PC-3 (cell line): ENCODE measurements at regions not wholly inside any gene's neighbourhood (a gene's known extent, or its start where the extent isn't known, plus 50 kb on each side); places are given as distances from the start of the nearest gene placed in this dataset.
A peak's percentile ranks its signal among the peaks of the same experiment; 100 is the strongest.

ENCODE experiments used
- EZH2 ChIP-seq: fragments of 300-600 bp; sonication (generic); IDR thresholded peaks from one replicate; pipeline ENCODE4 v1.6.1; 2017; ENCODE audit warnings: antibody characterized with exemption, mild to moderate bottlenecking, low read length; ENCODE audit not compliant: unreplicated experiment
- TF ChIP-seq, protein P1 (sequence below): fragments of 300-600 bp; sonication (generic); conservative IDR thresholded peaks from 2 replicates; pipeline ENCODE4 v1.5.1; 2017; ENCODE audit warnings: antibody characterized with exemption, low read depth, mild to moderate bottlenecking, low read length

DNA sequence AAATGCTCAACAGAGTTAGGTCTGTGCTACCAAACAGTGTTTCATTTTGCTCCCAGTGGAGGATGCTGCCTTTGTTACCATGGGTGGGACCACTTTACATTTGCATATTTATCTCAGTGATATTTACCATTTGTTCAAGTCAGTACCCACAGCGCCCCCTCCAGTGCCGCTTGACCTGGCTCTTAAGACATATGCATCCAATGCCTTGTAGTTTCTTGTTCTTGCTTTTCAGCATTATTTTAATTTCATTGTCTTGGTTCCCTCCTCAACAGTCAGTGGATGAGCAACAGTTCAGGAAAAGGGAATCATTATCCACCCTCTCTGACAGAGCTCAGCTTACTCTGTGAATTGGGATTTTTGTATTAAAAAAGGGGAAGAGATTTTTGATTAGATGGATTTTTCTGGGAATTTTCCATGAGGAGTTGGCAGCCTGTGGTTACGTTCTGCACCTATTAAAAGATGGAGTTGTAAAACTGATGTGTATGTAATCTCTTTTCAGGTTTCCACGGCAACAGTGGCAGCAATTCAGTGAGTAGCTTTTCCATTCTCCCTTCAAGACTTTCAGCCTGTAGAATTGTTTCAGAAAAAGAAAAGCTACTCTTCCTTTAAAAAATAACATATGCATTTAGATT is 240.5 kb upstream of the DAAM1 start:
- TF ChIP-seq, protein P1, sequence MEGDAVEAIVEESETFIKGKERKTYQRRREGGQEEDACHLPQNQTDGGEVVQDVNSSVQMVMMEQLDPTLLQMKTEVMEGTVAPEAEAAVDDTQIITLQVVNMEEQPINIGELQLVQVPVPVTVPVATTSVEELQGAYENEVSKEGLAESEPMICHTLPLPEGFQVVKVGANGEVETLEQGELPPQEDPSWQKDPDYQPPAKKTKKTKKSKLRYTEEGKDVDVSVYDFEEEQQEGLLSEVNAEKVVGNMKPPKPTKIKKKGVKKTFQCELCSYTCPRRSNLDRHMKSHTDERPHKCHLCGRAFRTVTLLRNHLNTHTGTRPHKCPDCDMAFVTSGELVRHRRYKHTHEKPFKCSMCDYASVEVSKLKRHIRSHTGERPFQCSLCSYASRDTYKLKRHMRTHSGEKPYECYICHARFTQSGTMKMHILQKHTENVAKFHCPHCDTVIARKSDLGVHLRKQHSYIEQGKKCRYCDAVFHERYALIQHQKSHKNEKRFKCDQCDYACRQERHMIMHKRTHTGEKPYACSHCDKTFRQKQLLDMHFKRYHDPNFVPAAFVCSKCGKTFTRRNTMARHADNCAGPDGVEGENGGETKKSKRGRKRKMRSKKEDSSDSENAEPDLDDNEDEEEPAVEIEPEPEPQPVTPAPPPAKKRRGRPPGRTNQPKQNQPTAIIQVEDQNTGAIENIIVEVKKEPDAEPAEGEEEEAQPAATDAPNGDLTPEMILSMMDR: peak; percentile 70
- no peak for TF ChIP-seq EZH2
